ENCODE measurements at regions not wholly inside any gene's neighbourhood (a gene's known extent, or its start where the extent isn't known, plus 50 kb on each side); places are given as distances from the start of the nearest gene placed in this dataset.

GRCh38 chr12:43100231-43100630 lies 451.8 kb downstream of the ADAMTS20 start:
- no peak overlapping the region for H3K27ac Mint-ChIP-seq
- DNase-seq: no peak
- H3K4me1 Mint-ChIP-seq: no peaks in the 10 kb centered on the region
- POLR2A ChIA-PET: no interaction called here
- H3K27me3 Mint-ChIP-seq: no peaks in the 10 kb centered on the region
- no peak for ATAC-seq (ENCODE audit: low read depth)
- H3K36me3 Mint-ChIP-seq: no peaks in the 10 kb centered on the region
- H3K9me3 Mint-ChIP-seq: peaks cover 7% of the 10 kb centered on the region
- no peak overlapping the region for H3K4me3 Mint-ChIP-seq

DNA sequence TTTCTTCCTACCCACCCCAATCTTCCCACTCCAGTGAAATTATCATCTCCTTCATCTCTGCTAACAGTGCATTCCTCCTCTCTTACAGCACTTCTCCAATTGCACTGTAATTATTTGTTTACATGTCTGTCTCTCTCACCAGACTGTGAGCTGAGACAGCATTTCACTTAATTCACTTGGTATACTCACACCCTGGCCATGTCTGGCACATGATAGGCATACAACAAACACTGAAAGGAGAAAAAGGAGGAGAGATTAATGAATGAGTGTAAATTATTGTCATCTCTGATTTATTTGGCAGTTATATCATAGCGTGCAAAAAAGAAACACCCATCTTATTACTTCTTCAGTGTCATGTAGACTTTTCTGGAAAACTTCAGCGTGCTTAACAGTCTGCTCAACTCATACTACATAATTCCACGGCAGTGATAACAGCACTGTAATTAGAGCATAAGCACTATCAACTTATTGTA lies 452.3 kb downstream of the ADAMTS20 start:
- Mint-ChIP-seq H3K27me3 (no peaks in the 10 kb centered on the region), H3K9me3 (peaks cover 7% of the 10 kb centered on the region), H3K4me1 (no peaks in the 10 kb centered on the region), H3K27ac (no peak overlapping the region), H3K4me3 (no peak overlapping the region), H3K36me3 (no peaks in the 10 kb centered on the region)
- DNase-seq: no peak
- POLR2A ChIA-PET: no interaction called here
- ATAC-seq (ENCODE audit: low read depth): no peak

GRCh38 chr12:43098766-43099550 lies 453.0 kb downstream of the ADAMTS20 start:
- H3K9me3 Mint-ChIP-seq: peaks cover 7% of the 10 kb centered on the region
- ATAC-seq (ENCODE audit: low read depth) (no peak), DNase-seq (no peak)
- no peak overlapping the region for H3K27ac Mint-ChIP-seq
- no peaks in the 10 kb centered on the region for H3K4me1 Mint-ChIP-seq
- POLR2A ChIA-PET: no interaction called here
- H3K27me3 Mint-ChIP-seq: no peaks in the 10 kb centered on the region
- H3K36me3 Mint-ChIP-seq: no peaks in the 10 kb centered on the region
- no peak overlapping the region for H3K4me3 Mint-ChIP-seq

DNA sequence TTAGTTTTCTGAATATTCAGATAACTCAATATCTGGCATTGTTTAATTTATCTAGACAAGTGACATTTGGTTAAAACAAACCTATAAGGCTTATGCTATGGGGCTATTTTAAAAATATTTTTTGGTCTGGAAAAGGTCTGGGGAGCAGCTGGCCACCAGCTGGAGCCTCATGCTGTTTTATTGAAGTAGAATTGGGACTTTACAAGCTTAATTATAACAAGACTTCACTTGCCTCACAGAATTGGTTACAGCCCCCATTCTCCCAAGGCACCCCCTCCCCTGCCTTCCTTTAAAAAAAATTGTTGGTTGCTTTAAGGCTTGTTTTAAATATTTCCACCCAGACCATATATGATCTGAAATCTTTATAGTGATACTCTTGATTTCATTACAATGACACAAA lies 453.9 kb downstream of the ADAMTS20 start:
- Mint-ChIP-seq H3K36me3 (no peaks in the 10 kb centered on the region), H3K27ac (no peak overlapping the region), H3K27me3 (no peaks in the 10 kb centered on the region), H3K4me3 (no peak overlapping the region), H3K4me1 (no peaks in the 10 kb centered on the region), H3K9me3 (peaks cover 7% of the 10 kb centered on the region)
- DNase-seq (no peak), ATAC-seq (ENCODE audit: low read depth) (no peak)
- POLR2A ChIA-PET: no interaction called here

DNA sequence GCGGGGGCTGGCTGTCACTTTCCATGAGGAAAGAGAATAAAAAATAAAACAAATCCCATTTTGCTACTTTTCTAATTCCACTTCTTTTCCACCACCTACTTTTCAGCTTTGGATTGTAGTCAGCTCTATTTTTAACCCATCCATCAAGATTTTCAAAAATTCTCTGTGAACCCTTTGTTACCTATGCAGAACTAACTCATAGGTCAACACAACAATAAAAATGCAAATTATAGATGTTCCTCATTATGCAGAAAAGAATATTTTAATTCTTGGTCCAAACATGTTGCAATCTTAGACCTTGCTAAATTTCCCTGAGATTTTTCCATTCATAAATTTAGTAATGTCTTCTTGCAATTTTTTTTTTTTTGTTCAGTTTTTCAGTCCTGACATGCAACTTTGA lies 454.5 kb downstream of the ADAMTS20 start:
- POLR2A ChIA-PET: no interaction called here

GRCh38 chr12:43095669-43096280 lies 456.2 kb downstream of the ADAMTS20 start:
- POLR2A ChIA-PET: no interaction called here
- Mint-ChIP-seq H3K9me3 (peaks cover 7% of the 10 kb centered on the region), H3K27me3 (no peaks in the 10 kb centered on the region), H3K27ac (no peak overlapping the region), H3K4me1 (no peaks in the 10 kb centered on the region), H3K36me3 (no peaks in the 10 kb centered on the region), H3K4me3 (no peak overlapping the region)
- DNase-seq (no peak), ATAC-seq (ENCODE audit: low read depth) (no peak)

More for the DNA sequence above, 454.5 kb downstream of the ADAMTS20 start:
- no peak overlapping the region for H3K4me3 Mint-ChIP-seq
- no peaks in the 10 kb centered on the region for H3K36me3 Mint-ChIP-seq
- no peak for ATAC-seq (ENCODE audit: low read depth)
- H3K9me3 Mint-ChIP-seq: peaks cover 7% of the 10 kb centered on the region
- H3K4me1 Mint-ChIP-seq: no peaks in the 10 kb centered on the region
- H3K27me3 Mint-ChIP-seq: no peaks in the 10 kb centered on the region
- no peak overlapping the region for H3K27ac Mint-ChIP-seq
- DNase-seq: no peak

GRCh38 chr12:43094886-43095575 lies 457.0 kb downstream of the ADAMTS20 start:
- Mint-ChIP-seq H3K27ac (no peak overlapping the region), H3K27me3 (no peaks in the 10 kb centered on the region), H3K36me3 (no peaks in the 10 kb centered on the region), H3K9me3 (peaks cover 7% of the 10 kb centered on the region), H3K4me3 (no peak overlapping the region), H3K4me1 (no peaks in the 10 kb centered on the region)
- POLR2A ChIA-PET: no interaction called here
- ATAC-seq (ENCODE audit: low read depth): no peak
- no peak for DNase-seq

GRCh38 chr12:43090981-43091380 lies 461.0 kb downstream of the ADAMTS20 start:
- Mint-ChIP-seq H3K27me3 (no peaks in the 10 kb centered on the region), H3K27ac (no peak overlapping the region), H3K4me3 (no peak overlapping the region), H3K4me1 (no peaks in the 10 kb centered on the region), H3K9me3 (no peaks in the 10 kb centered on the region), H3K36me3 (no peaks in the 10 kb centered on the region)
- no peak for DNase-seq
- no peak for ATAC-seq (ENCODE audit: low read depth)
- POLR2A ChIA-PET: no interaction called here

DNA sequence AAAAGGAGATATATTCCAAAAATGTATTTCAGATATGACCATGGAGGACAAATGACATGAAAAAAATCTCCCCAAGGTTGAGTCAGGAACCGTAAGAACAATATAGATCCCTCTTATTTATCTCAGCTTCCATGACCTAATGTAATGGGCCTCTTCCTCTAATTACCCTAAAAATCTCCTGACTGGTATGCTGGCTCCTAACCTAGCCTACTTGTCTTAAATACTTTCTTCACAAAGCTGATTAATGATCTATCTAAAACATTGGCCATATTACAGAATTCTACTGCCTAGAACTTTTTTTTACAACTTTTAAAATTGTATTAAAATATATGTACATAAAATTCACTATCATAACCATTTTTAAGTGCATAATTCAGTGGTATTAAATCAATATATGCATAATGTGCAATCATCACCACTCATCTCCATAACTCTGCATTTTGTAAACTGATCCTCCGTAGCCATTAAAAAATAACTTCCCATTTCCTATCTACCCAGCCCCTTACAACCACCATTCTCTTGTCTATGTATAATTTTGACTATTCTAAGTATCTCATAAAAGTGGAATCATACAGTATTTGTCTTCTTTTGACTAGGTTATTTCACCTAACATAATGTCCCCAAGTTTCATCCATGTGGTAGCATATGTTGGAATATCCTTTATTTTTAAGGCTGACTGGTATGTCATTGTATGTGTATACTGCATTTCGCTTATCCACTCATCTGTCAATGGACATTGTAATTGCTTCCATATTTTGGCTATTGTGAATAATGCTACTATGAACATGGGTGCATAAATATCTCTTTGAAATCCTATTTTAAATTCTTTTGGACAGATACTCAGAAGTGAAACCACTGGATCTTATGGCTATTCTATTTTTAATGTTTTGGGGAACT lies 464.6 kb downstream of the ADAMTS20 start:
- no peaks in the 10 kb centered on the region for H3K36me3 Mint-ChIP-seq
- ATAC-seq (ENCODE audit: low read depth): no peak
- no peak for DNase-seq
- H3K9me3 Mint-ChIP-seq: peaks cover 7% of the 10 kb centered on the region
- H3K4me3 Mint-ChIP-seq: no peak overlapping the region
- no peak overlapping the region for H3K27ac Mint-ChIP-seq
- no peaks in the 10 kb centered on the region for H3K4me1 Mint-ChIP-seq
- no peaks in the 10 kb centered on the region for H3K27me3 Mint-ChIP-seq
- POLR2A ChIA-PET: no interaction called here

DNA sequence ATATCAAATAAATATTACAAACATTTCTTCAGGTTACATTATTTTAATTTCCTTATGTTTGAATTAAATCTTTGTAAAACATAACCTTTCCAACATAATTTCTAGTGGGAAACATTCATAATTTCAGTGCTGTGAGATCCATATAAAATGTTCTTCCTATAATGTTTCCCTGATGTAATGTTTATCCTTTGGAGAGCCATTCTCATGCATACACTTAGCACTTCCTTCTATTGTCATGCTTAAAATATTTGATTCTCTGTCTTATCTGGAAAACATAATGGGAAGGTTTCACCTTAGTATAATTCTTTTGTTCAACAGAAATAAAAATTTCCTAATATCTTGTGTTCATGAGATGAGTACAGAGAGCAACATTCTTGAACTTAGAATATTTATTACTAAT lies 472.5 kb downstream of the ADAMTS20 start:
- DNase-seq: no peak
- no peaks in the 10 kb centered on the region for H3K27me3 Mint-ChIP-seq
- H3K4me3 Mint-ChIP-seq: no peak overlapping the region
- H3K36me3 Mint-ChIP-seq: no peaks in the 10 kb centered on the region
- H3K9me3 Mint-ChIP-seq: peaks cover 6% of the 10 kb centered on the region
- H3K27ac Mint-ChIP-seq: no peak overlapping the region
- no peak for ATAC-seq (ENCODE audit: low read depth)
- POLR2A ChIA-PET: no interaction called here
- no peaks in the 10 kb centered on the region for H3K4me1 Mint-ChIP-seq

GRCh38 chr12:43078976-43079375 lies 473.0 kb downstream of the ADAMTS20 start:
- H3K36me3 Mint-ChIP-seq: no peaks in the 10 kb centered on the region
- ATAC-seq (ENCODE audit: low read depth): no peak

DNA sequence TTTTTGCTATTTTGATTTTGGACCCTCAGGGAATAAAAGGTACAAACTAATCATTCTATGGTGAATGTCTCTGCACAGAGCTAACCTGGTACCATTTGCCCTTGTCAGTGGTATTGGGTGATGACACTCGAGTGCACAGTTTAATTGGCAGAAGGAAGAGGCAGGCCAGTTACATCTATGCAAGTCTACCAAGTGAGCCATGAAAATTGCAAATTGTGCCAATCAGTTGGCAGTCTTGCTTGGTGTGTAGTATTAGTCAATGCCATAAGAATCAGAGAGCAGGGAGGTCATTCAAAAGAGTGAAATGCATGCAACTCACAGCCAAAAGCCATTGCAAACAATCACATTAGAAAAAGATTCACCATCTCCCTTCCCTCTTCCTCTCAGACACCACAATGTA lies 479.6 kb downstream of the ADAMTS20 start:
- Mint-ChIP-seq H3K4me3 (no peak overlapping the region), H3K27me3 (no peaks in the 10 kb centered on the region), H3K27ac (no peak overlapping the region), H3K36me3 (no peaks in the 10 kb centered on the region), H3K4me1 (no peaks in the 10 kb centered on the region), H3K9me3 (no peaks in the 10 kb centered on the region)
- POLR2A ChIA-PET: no interaction called here
- DNase-seq: no peak
- ATAC-seq (ENCODE audit: low read depth): no peak

More at GRCh38 chr12:43078976-43079375, 473.0 kb downstream of the ADAMTS20 start:
- no peak overlapping the region for H3K27ac Mint-ChIP-seq
- no peak for DNase-seq
- no peak overlapping the region for H3K4me3 Mint-ChIP-seq
- H3K4me1 Mint-ChIP-seq: no peaks in the 10 kb centered on the region
- POLR2A ChIA-PET: no interaction called here
- peaks cover 4% of the 10 kb centered on the region for H3K9me3 Mint-ChIP-seq
- no peaks in the 10 kb centered on the region for H3K27me3 Mint-ChIP-seq

GRCh38 chr12:43069768-43070221 lies 480.2 kb upstream of the PRICKLE1 start:
- ATAC-seq (ENCODE audit: low read depth) (no peak), DNase-seq (no peak)
- H3K9me3 Mint-ChIP-seq: no peaks in the 10 kb centered on the region
- POLR2A ChIA-PET: no interaction called here
- no peaks in the 10 kb centered on the region for H3K4me1 Mint-ChIP-seq
- no peak overlapping the region for H3K27ac Mint-ChIP-seq
- no peaks in the 10 kb centered on the region for H3K36me3 Mint-ChIP-seq
- no peaks in the 10 kb centered on the region for H3K27me3 Mint-ChIP-seq
- no peak overlapping the region for H3K4me3 Mint-ChIP-seq
